WI38 (cell line): ENCODE measurements at regions not wholly inside any gene's neighbourhood (a gene's known extent, or its start where the extent isn't known, plus 50 kb on each side); places are given as distances from the start of the nearest gene placed in this dataset.
"Not testable (repeated sequence)": the region's sequence is repeated elsewhere in the genome, so short reads cannot be mapped to it uniquely, and the experiment has no call there.

Experiments used
- H3K4me3 ChIP-seq: 2 replicates; pipeline ENCODE4 v1.5.1; 2011; ENCODE audit warnings: low read depth, mild to moderate bottlenecking, control low read depth, low read length
- CTCF ChIP-seq: IDR thresholded peaks from 2 replicates; pipeline ENCODE4 v1.5.1; 2012; ENCODE audit warnings: low read depth, mild to moderate bottlenecking, control low read depth, low read length

DNA sequence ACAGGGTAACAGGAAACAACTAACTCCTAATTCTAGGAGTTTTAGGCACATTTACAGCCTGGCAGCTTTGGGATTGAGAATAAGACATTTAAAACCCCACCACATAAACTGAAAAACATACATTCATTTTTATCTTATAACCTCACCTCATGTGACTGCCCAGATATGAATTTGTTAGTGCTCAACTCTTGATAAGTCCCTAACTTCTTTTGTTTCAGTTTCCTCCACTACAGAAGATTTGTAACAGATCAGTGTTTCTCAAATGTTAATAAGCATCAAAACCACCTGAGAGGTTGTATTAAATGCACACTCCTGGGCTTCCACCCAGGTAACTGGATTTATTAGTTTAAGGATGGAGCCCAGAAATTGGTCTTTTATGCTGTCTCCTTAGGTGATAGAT is 190.1 kb upstream of the ARID1B start:
- TF ChIP-seq CTCF: no peak
- no peak overlapping the region for H3K4me3 ChIP-seq

- TF ChIP-seq CTCF: no peak
- H3K4me3 ChIP-seq: no peak overlapping the region
Measured at GRCh38 chr6:156585859-156586258, 191.3 kb upstream of the ARID1B start.

- H3K4me3 ChIP-seq: not testable (repeated sequence)
Measured at GRCh38 chr6:156584121-156584520, 193.1 kb upstream of the ARID1B start.

- no peak overlapping the region for H3K4me3 ChIP-seq
- no peak for TF ChIP-seq CTCF
Measured at GRCh38 chr6:156583083-156583482, 194.1 kb upstream of the ARID1B start.

DNA sequence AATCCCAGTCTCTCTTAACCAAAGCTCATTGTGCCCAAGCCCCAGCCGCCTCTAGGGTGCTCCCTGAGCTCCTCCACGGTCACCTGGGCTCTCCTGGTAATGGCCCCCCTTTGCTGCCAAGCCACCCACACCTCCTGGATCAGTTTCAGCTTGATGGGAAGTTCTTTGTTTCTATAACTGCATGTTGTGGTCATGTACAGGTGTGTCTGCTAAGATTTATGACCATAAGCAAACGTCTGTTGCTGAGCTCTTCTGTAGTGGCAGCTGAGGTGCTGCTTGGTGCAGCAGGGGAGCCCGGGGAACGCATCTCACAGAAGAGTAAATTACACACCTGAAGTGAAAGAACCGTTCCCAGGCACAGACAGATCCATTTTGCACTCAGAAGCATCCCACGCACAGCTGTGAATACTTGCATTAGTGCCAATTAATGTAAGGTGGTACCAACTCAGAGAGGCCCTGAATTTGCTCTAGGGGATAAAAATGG is 194.6 kb upstream of the ARID1B start:
- no peak overlapping the region for H3K4me3 ChIP-seq
- TF ChIP-seq CTCF: no peak

DNA sequence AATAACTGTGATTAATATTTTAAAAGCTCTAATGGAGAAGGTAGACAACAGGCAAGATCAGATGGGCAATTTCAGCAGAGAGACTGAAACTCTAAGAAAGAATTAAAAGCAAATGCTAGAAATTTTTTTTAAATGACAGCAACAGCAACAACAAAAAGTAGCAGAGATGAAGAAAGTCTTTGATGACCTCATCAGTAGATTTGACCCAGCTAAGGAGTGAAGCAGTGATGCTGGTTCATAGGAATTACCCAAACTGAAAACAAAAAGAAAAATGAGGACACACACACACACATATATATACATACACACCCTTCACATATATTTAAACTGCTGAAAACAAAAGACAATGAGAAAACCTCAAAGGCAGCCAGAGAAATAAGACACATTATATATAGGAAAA is 197.6 kb upstream of the ARID1B start:
- H3K4me3 ChIP-seq: no peak overlapping the region
- no peak for TF ChIP-seq CTCF

DNA sequence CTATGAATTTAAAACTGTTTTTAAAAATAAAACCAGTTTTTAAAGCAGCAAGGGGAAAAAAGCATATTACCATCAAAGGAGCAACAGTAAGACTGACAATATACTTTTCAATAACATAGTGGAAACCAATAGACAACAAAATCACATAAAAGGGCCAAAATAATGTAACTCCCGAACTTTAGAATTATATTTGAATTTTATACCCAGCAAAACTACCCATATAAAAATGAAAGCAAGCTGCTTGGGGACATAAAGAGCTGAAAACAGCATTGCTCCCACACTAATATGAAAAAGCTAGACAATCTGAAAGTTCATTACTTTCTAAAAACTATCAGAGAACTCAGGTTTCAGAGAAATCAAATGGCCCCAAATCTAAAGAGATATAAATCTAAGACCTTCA is 199.4 kb upstream of the ARID1B start:
- TF ChIP-seq CTCF: no peak
- no peak overlapping the region for H3K4me3 ChIP-seq

GRCh38 chr6:156575361-156575760 is 201.8 kb upstream of the ARID1B start:
- H3K4me3 ChIP-seq: no peak overlapping the region
- no peak for TF ChIP-seq CTCF
